ENCODE measurements at regions not wholly inside any gene's neighbourhood (a gene's known extent, or its start where the extent isn't known, plus 50 kb on each side); places are given as distances from the start of the nearest gene placed in this dataset.

GRCh38 chr7:25643770-25644394, 415.6 kb upstream of the NPVF start:
- Mint-ChIP-seq H3K36me3 (no peaks in the 10 kb centered on the region), H3K4me1 (ENCODE audit: unreplicated experiment) (peaks cover 9% of the 10 kb centered on the region), H3K27ac (no peak overlapping the region), H3K27me3 (peaks cover 2% of the 10 kb centered on the region), H3K4me3 (no peak overlapping the region), H3K9me3 (no peaks in the 10 kb centered on the region)
- DNase-seq (ENCODE audit: extremely low spot score, unreplicated experiment), result no peak
- TF ChIP-seq, protein P1, sequence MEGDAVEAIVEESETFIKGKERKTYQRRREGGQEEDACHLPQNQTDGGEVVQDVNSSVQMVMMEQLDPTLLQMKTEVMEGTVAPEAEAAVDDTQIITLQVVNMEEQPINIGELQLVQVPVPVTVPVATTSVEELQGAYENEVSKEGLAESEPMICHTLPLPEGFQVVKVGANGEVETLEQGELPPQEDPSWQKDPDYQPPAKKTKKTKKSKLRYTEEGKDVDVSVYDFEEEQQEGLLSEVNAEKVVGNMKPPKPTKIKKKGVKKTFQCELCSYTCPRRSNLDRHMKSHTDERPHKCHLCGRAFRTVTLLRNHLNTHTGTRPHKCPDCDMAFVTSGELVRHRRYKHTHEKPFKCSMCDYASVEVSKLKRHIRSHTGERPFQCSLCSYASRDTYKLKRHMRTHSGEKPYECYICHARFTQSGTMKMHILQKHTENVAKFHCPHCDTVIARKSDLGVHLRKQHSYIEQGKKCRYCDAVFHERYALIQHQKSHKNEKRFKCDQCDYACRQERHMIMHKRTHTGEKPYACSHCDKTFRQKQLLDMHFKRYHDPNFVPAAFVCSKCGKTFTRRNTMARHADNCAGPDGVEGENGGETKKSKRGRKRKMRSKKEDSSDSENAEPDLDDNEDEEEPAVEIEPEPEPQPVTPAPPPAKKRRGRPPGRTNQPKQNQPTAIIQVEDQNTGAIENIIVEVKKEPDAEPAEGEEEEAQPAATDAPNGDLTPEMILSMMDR (conservative IDR thresholded peaks at IDR 0.05), result no peak

DNA sequence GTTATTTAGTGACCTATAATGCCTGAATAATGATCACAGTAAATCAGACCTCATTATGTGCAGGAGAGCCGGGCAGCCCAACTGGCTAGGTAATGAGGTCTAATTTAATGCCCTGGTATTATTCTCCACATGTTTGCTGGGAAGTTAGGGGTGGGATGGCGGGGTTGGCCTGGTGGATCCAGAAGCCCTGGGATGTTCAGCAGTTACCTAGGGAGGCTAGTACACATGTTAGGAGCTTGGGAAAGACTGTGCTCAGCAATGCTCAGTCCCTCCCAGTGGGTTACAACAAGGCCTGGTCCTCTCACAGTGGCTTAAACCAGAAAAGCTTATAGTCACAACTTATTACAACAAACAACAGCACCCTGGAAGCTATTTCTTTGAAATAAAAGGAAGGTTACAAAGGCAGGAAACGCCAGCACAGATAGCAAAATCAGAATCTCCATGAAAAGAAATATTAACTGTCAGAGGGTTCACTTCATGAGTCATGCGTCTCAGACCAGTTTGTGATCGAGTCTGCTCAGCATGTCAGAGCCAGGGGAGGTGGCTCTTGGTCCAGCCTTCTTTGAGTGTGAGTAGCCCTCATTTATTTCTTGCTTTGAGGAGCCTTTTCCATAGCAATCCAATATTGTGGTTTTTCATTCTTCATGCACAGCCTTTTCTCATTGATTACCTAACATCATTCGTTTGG, 418.6 kb upstream of the NPVF start:
- H3K36me3 Mint-ChIP-seq, result no peaks in the 10 kb centered on the region
- no peak for DNase-seq (ENCODE audit: extremely low spot score, unreplicated experiment)
- H3K9me3 Mint-ChIP-seq, result no peaks in the 10 kb centered on the region
- H3K27ac Mint-ChIP-seq, result no peak overlapping the region
- H3K4me3 Mint-ChIP-seq, result no peak overlapping the region
- TF ChIP-seq, protein P1 (conservative IDR thresholded peaks at IDR 0.05), result no peak
- peaks cover 5% of the 10 kb centered on the region for H3K27me3 Mint-ChIP-seq
- peaks cover 9% of the 10 kb centered on the region for H3K4me1 Mint-ChIP-seq (ENCODE audit: unreplicated experiment)

DNA sequence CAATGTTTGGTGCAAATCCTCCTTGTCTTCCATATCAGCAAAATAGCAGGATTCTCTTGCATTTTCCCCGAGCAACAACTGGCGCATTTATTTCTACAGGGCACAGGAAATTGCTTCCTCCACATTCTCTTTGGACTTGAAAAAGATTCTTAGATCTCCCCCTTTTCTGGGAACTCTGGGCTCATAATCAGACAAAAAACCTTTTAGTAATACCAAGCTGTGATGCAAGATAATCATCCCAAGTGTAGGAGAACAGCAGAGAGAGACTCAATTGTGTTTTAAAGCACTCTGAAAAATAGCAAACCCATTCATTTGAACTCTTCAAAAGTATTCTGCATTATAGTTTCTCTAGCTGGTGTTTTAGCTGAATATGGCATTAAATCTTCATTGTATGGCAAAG, 419.6 kb upstream of the NPVF start:
- DNase-seq (ENCODE audit: extremely low spot score, unreplicated experiment), result no peak
- peaks cover 18% of the 10 kb centered on the region for H3K4me1 Mint-ChIP-seq (ENCODE audit: unreplicated experiment)

DNA sequence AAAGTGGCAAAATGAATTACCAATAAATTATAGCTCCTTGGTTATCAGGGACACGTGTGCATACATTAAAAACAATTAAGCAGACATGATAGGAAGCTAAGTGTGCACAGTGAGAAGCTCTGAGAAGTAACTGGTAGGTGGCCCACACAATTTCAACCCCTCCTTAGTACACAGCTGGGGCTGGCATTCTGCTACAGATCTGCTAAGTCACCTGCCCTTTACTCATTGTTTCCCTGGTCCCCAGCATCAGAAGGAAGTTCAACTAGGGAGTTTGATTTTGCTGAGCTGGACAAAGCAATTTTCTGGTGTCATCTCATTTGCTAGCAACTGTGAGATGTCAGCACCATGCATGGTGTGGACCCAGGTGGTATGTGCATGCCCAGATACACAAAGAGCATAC, 424.1 kb upstream of the NPVF start:
- no peak for DNase-seq (ENCODE audit: extremely low spot score, unreplicated experiment)
- TF ChIP-seq, protein P1 (conservative IDR thresholded peaks at IDR 0.05), result no peak
- Mint-ChIP-seq H3K4me1 (ENCODE audit: unreplicated experiment) (peaks cover 31% of the 10 kb centered on the region), H3K36me3 (no peaks in the 10 kb centered on the region), H3K27me3 (peaks cover 6% of the 10 kb centered on the region), H3K4me3 (no peak overlapping the region), H3K9me3 (no peaks in the 10 kb centered on the region), H3K27ac (no peak overlapping the region)

More for the DNA sequence above, 419.6 kb upstream of the NPVF start:
- TF ChIP-seq, protein P1 (conservative IDR thresholded peaks at IDR 0.05), result no peak
- H3K27ac Mint-ChIP-seq, result no peak overlapping the region
- no peak overlapping the region for H3K4me3 Mint-ChIP-seq
- no peaks in the 10 kb centered on the region for H3K9me3 Mint-ChIP-seq
- H3K36me3 Mint-ChIP-seq, result no peaks in the 10 kb centered on the region
- peaks cover 5% of the 10 kb centered on the region for H3K27me3 Mint-ChIP-seq

GRCh38 chr7:25653384-25653783, 425.1 kb upstream of the NPVF start:
- no peaks in the 10 kb centered on the region for H3K36me3 Mint-ChIP-seq
- peaks cover 38% of the 10 kb centered on the region for H3K4me1 Mint-ChIP-seq (ENCODE audit: unreplicated experiment)
- peak overlapping the region; percentile 6 for H3K4me3 Mint-ChIP-seq
- no peak for DNase-seq (ENCODE audit: extremely low spot score, unreplicated experiment)
- TF ChIP-seq, protein P1 (conservative IDR thresholded peaks at IDR 0.05), result no peak
- H3K9me3 Mint-ChIP-seq, result no peaks in the 10 kb centered on the region
- H3K27ac Mint-ChIP-seq, result peak overlapping the region; percentile 35
- peaks cover 15% of the 10 kb centered on the region for H3K27me3 Mint-ChIP-seq
